HG03064 (cell line): ENCODE measurements at regions not wholly inside any gene's neighbourhood (a gene's known extent, or its start where the extent isn't known, plus 50 kb on each side); places are given as distances from the start of the nearest gene placed in this dataset.

Source experiments
- ATAC-seq: cut with Tn5 transposase; IDR thresholded peaks from one replicate; pipeline ENCODE4 v1.9.1; 2021; ENCODE audit warnings: low read depth; ENCODE audit not compliant: unreplicated experiment

- no peak for ATAC-seq
These were observed 82.7 kb downstream of the THAP12 start for GRCh38 chr11:76298255-76298654.

- no peak for ATAC-seq
These were observed 84.0 kb downstream of the THAP12 start for GRCh38 chr11:76296731-76297542.

- peak; percentile 57 for ATAC-seq
These were observed 86.9 kb upstream of the WNT11 start for GRCh38 chr11:76293189-76293631.

GRCh38 chr11:76292583-76293188 is 86.4 kb upstream of the WNT11 start:
- no peak for ATAC-seq

- ATAC-seq = no peak
These were observed 85.5 kb upstream of the WNT11 start for GRCh38 chr11:76291576-76292526.

- ATAC-seq = no peak
These were observed 82.1 kb upstream of the WNT11 start for GRCh38 chr11:76288166-76288980.

- ATAC-seq = no peak
These were observed 80.9 kb upstream of the WNT11 start for GRCh38 chr11:76287227-76287626.

- no peak for ATAC-seq
These were observed 79.2 kb upstream of the WNT11 start for GRCh38 chr11:76285397-76286104.

GRCh38 chr11:76284161-76284560 is 77.9 kb upstream of the WNT11 start:
- ATAC-seq = no peak

- ATAC-seq = no peak
These were observed 76.7 kb upstream of the WNT11 start for GRCh38 chr11:76282811-76283595.

GRCh38 chr11:76282172-76282571 is 75.9 kb upstream of the WNT11 start:
- no peak for ATAC-seq

- no peak for ATAC-seq
These were observed 75.2 kb upstream of the WNT11 start for GRCh38 chr11:76281558-76281906.

GRCh38 chr11:76280882-76281557 is 74.7 kb upstream of the WNT11 start:
- no peak for ATAC-seq

GRCh38 chr11:76280151-76280881 is 74.0 kb upstream of the WNT11 start:
- ATAC-seq = no peak

- ATAC-seq = no peak
These were observed 73.3 kb upstream of the WNT11 start for GRCh38 chr11:76279646-76280045.

GRCh38 chr11:76279038-76279437 is 72.7 kb upstream of the WNT11 start:
- ATAC-seq = no peak

GRCh38 chr11:76278526-76278925 is 72.2 kb upstream of the WNT11 start:
- ATAC-seq = no peak
